Suprapubic skin (tissue), 4 donors: ENCODE measurements at regions not wholly inside any gene's neighbourhood (a gene's known extent, or its start where the extent isn't known, plus 50 kb on each side); places are given as distances from the start of the nearest gene placed in this dataset.

Experiments used
- DNase-seq, 2 donors: peaks; one replicate each; pipeline ENCODE4 v3.0.0-alpha.2; 2019; ENCODE audit warnings: low spot score in 2 of 2
- H3K27ac ChIP-seq: fragments of 200-600 bp; sonication (generic); one replicate; pipeline ENCODE4 v1.5.1; 2019
- H3K27me3 ChIP-seq: fragments of 200-600 bp; sonication (generic); one replicate; pipeline ENCODE4 v1.5.1; 2019
- H3K36me3 ChIP-seq: fragments of 200-600 bp; sonication (generic); one replicate; pipeline ENCODE4 v1.5.1; 2019
- H3K4me1 ChIP-seq: fragments of 200-600 bp; sonication (generic); one replicate; pipeline ENCODE4 v1.5.1; 2019
- H3K4me3 ChIP-seq: fragments of 200-600 bp; sonication (generic); one replicate; pipeline ENCODE4 v1.5.1; 2019; ENCODE audit warnings: mild to moderate bottlenecking
- H3K9me3 ChIP-seq: fragments of 200-600 bp; sonication (generic); one replicate; pipeline ENCODE4 v1.5.1; 2019
- EP300 ChIP-seq: sonication (generic); formaldehyde crosslinking; IDR thresholded peaks from one replicate; pipeline ENCODE4 v1.6.1; 2017; ENCODE audit warnings: antibody characterized with exemption
- POLR2A ChIP-seq, 2 donors: fragments of 450-650 bp; IDR thresholded peaks; one replicate each; pipeline ENCODE4 v1.6.1; 2017; ENCODE audit warnings: antibody characterized with exemption in 2 of 2, mild to moderate bottlenecking in 2 of 2, moderate library complexity in 2 of 2
- POLR2AphosphoS5 ChIP-seq, 3 donors: sonication (generic); formaldehyde crosslinking; IDR thresholded peaks; one replicate each; pipeline ENCODE4 v1.6.1; 2017; ENCODE audit warnings: antibody characterized with exemption in 3 of 3
- WGBS: methylation state at CpG from one replicate; pipeline ENCODE4 v1.1.5; 2018; 5-methylcytosine and 5-hydroxymethylcytosine counted together
- TF ChIP-seq, protein P1 (sequence below), 2 donors: fragments of 200-600 bp in 1 of 2; fragments of 450-650 bp in 1 of 2; sonication (generic) in 1 of 2; IDR thresholded peaks; one replicate each; pipeline ENCODE4 v1.5.1; 2016 to 2019; ENCODE audit warnings: antibody characterized with exemption in 2 of 2, mild to moderate bottlenecking in 1 of 2, moderate library complexity in 1 of 2

DNA sequence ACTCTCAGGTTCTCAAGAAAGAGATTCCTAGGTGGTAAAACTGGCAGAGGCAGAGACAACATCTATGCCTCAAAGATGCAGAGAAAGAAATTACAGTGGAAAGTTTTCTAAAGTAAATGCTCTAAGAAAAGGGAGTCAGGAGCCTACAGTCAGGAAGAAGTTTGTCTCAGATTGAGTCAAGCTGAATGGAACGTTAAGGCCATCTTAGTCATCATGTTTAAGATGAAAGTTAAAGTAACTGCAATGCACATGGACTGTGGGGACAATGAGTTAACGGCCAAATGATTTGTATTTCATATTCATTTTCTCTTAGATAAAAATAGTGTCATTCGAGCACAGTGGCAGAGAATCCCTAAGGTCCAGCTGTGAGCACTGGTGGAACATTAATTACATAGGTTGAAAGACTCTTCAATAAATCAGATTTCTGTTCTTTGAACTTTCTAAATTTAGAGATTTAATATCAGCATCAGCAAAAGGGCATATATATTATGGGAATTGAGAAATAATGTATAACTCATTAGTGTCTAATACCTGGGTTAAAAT, 384.6 kb downstream of the DTHD1 start:
- Histone ChIP-seq H3K27me3 (no peaks in the 10 kb centered on the region), H3K27ac (no peak overlapping the region), H3K4me1 (no peaks in the 10 kb centered on the region), H3K36me3 (no peaks in the 10 kb centered on the region), H3K4me3 (no peak overlapping the region), H3K9me3 (no peaks in the 10 kb centered on the region)
- TF ChIP-seq, protein P1, sequence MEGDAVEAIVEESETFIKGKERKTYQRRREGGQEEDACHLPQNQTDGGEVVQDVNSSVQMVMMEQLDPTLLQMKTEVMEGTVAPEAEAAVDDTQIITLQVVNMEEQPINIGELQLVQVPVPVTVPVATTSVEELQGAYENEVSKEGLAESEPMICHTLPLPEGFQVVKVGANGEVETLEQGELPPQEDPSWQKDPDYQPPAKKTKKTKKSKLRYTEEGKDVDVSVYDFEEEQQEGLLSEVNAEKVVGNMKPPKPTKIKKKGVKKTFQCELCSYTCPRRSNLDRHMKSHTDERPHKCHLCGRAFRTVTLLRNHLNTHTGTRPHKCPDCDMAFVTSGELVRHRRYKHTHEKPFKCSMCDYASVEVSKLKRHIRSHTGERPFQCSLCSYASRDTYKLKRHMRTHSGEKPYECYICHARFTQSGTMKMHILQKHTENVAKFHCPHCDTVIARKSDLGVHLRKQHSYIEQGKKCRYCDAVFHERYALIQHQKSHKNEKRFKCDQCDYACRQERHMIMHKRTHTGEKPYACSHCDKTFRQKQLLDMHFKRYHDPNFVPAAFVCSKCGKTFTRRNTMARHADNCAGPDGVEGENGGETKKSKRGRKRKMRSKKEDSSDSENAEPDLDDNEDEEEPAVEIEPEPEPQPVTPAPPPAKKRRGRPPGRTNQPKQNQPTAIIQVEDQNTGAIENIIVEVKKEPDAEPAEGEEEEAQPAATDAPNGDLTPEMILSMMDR (IDR thresholded peaks at IDR 0.05) = no peak
- no peak for TF ChIP-seq EP300
- no peak for TF ChIP-seq POLR2AphosphoS5 (IDR thresholded peaks at IDR 0.05)
- TF ChIP-seq POLR2A (IDR thresholded peaks at IDR 0.05) = no peak
- DNase-seq = no peak
- 70% methylated on average over 3 of the region's 3 CpGs for WGBS

DNA sequence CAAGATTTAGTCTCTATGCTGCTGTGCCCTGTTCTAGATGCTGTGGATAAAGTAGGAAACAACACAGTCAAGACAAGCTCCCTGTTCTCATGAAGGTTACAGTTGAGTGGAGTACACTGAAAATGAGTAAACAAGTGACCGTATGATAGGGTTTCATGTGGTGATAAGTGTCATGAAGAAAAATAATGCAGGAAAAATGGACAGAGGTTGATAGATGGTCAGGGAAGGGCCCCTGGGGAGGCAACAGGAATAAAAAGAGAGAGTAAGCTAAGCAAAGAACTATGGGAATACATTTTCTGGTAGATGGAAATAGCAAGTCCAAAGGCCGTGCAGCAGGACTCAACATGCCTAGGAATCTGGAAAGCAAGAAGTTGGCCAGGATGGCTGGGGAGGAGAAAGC, 394.0 kb downstream of the DTHD1 start:
- H3K27me3 ChIP-seq = no peaks in the 10 kb centered on the region
- no peak overlapping the region for H3K4me3 ChIP-seq
- no peak for DNase-seq
- no peaks in the 10 kb centered on the region for H3K36me3 ChIP-seq
- 81% methylated on average over 2 of the region's 2 CpGs for WGBS
- TF ChIP-seq EP300 (no peak), POLR2AphosphoS5 (IDR thresholded peaks at IDR 0.05) (no peak), POLR2A (IDR thresholded peaks at IDR 0.05) (no peak)
- TF ChIP-seq, protein P1 (IDR thresholded peaks at IDR 0.05) = no peak
- no peaks in the 10 kb centered on the region for H3K9me3 ChIP-seq
- no peak overlapping the region for H3K27ac ChIP-seq
- no peaks in the 10 kb centered on the region for H3K4me1 ChIP-seq

DNA sequence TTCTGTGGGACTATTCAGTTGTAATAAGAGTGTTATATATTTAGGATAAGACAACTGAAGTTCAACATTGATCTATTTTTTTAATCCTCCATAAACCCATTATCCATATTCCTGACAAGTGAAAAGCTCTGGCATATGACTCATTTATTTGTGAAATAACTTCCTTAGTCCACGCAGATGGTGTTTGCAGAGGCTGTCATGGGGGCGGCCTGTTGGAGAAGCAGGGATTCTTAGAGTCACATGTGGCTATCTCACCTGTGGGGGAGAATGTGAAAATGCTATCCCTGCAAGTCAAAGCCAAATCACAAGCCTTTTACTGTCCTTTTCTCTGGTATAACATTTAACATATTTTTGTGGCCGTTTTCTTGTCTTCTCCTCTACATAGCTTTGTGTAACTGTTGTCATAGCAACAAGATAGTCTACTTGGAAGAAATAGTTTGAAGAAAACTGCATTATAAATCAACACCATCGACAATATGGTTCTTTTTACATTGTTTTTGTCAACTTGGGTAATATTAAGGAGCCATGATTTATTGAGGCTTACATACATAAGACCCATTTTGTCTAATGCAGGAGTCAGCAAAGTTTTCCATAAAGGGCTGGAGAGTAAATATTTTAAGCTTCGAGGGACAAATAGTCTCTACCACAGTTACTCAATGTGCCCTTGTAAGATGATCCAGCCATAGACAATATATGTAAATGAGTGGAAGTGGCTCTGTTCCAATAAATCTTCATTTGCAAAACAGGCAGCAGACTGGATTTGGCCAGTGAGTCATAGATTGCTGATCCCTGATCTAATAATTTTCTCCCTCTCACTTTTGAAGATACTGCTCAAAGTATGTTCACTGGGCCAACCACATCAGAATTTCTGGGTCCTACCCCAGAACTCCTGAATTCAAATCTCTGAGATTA, 395.0 kb downstream of the DTHD1 start:
- no peak for DNase-seq

DNA sequence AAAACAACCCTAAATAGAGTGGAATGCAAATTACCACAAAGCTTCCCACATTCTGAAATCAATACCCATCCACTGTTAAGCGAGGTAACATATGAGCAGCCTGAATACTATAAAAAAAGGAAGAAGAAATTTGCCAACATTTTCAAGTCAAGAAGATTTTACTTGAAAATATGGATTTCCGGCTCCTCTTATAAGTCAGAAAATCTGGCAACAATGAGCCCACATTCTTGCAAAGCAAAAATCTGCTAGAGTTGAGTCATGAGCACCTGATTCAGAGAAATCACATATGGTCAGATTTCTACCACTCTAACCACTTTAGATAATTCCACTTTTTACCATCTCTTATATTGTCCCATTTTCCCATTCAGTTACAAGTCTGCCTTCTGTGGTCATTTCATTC, 395.7 kb downstream of the DTHD1 start:
- Histone ChIP-seq H3K4me3 (no peak overlapping the region), H3K27me3 (no peaks in the 10 kb centered on the region), H3K4me1 (no peaks in the 10 kb centered on the region), H3K27ac (no peak overlapping the region), H3K36me3 (no peaks in the 10 kb centered on the region), H3K9me3 (no peaks in the 10 kb centered on the region)
- 63% methylated on average over 2 of the region's 2 CpGs for WGBS
- no peak for TF ChIP-seq EP300
- TF ChIP-seq POLR2A (IDR thresholded peaks at IDR 0.05) = no peak
- TF ChIP-seq POLR2AphosphoS5 (IDR thresholded peaks at IDR 0.05) = no peak
- TF ChIP-seq, protein P1 (IDR thresholded peaks at IDR 0.05) = no peak
- no peak for DNase-seq

More for the DNA sequence above, 395.0 kb downstream of the DTHD1 start:
- no peak overlapping the region for H3K4me3 ChIP-seq
- H3K4me1 ChIP-seq = no peaks in the 10 kb centered on the region
- no peak overlapping the region for H3K27ac ChIP-seq
- H3K36me3 ChIP-seq = no peaks in the 10 kb centered on the region
- H3K27me3 ChIP-seq = no peaks in the 10 kb centered on the region
- no peaks in the 10 kb centered on the region for H3K9me3 ChIP-seq
- no peak for TF ChIP-seq POLR2AphosphoS5 (IDR thresholded peaks at IDR 0.05)
- TF ChIP-seq, protein P1 (IDR thresholded peaks at IDR 0.05) = no peak
- TF ChIP-seq EP300 = no peak
- no peak for TF ChIP-seq POLR2A (IDR thresholded peaks at IDR 0.05)
- WGBS = 41% methylated on average over 5 of the region's 5 CpGs

DNA sequence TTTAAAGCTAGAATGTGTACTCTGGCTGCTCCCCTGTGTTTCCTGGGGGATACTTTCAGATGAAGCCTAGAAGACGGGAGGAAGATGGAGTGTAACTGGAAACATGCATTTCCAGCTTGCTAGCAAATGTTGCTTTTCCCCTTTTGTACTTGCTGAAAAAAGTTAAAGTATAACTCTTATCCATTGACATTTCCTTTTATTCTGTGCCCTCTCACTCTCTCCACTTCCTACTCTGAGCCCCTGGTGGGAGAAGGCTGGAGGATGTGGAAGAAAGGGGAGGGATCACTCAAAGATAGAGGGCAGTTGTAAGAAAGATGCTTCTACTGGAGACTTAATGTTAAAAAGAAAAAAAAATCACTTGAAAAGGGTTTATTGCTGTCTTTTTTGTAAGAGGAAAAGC, 396.5 kb downstream of the DTHD1 start:
- DNase-seq = no peak

More for the DNA sequence above, 396.5 kb downstream of the DTHD1 start:
- no peaks in the 10 kb centered on the region for H3K9me3 ChIP-seq
- H3K27me3 ChIP-seq = no peaks in the 10 kb centered on the region
- no peak overlapping the region for H3K4me3 ChIP-seq
- 59% methylated on average over 1 of the region's 1 CpG for WGBS
- no peaks in the 10 kb centered on the region for H3K4me1 ChIP-seq
- TF ChIP-seq, protein P1 (IDR thresholded peaks at IDR 0.05) = no peak
- TF ChIP-seq POLR2AphosphoS5 (IDR thresholded peaks at IDR 0.05) (no peak), EP300 (no peak), POLR2A (IDR thresholded peaks at IDR 0.05) (no peak)
- no peaks in the 10 kb centered on the region for H3K36me3 ChIP-seq
- no peak overlapping the region for H3K27ac ChIP-seq
